Panc1 (cell line): ENCODE measurements at regions not wholly inside any gene's neighbourhood (a gene's known extent, or its start where the extent isn't known, plus 50 kb on each side); places are given as distances from the start of the nearest gene placed in this dataset.

Experiments
- ATAC-seq: fragments of 200-7000 bp; cut with Tn5 transposase; 2 replicates; pipeline ENCODE4 v1.9.1; 2020; ENCODE audit warnings: mild to moderate bottlenecking, moderate library complexity
- BruUV-seq: library from RNA; stranded (reverse); fragments of 400-500 nt; replicated peaks from 2 replicates; lab custom pipeline; 2021; lab: Mats Ljungman, UMichigan
- CTCF ChIA-PET: fragments of 300-600 bp; sonication (Branson Sonifier 250); formaldehyde crosslinking; loops from one replicate; lab custom pipeline; 2022; ENCODE audit warnings: antibody characterized with exemption; lab: Charles Lee
- POLR2A ChIA-PET: fragments of 300-600 bp; sonication (Branson Sonifier 250); formaldehyde crosslinking; loops from one replicate; lab custom pipeline; 2022; ENCODE audit warnings: antibody characterized with exemption; lab: Charles Lee
- DNase-seq: peaks from one replicate; pipeline ENCODE4 v3.0.0-alpha.2; 2010; ENCODE audit warnings: low read depth, low spot score
- H3K27ac ChIP-seq: 2 replicates; pipeline ENCODE4 v1.5.1; 2011; ENCODE audit warnings: mild to moderate bottlenecking, low read length, inconsistent platforms
- H3K27me3 ChIP-seq: fragments of 200-500 bp; sonication (Bioruptor generic); 2 replicates; pipeline ENCODE4 v1.6.0; 2014; ENCODE audit warnings: low read length, inconsistent platforms; ENCODE audit not compliant: control insufficient read depth, insufficient read depth
- H3K36me3 ChIP-seq: fragments of 200-500 bp; sonication (Bioruptor generic); 2 replicates; pipeline ENCODE4 v1.5.1; 2014; ENCODE audit warnings: inconsistent platforms, mild to moderate bottlenecking, low read length, moderate library complexity; ENCODE audit not compliant: control insufficient read depth, insufficient read depth
- H3K4me1 ChIP-seq: 2 replicates; pipeline ENCODE4 v1.5.1; 2011; ENCODE audit warnings: inconsistent platforms, mild to moderate bottlenecking, low read length, moderate library complexity; ENCODE audit not compliant: control insufficient read depth, insufficient read depth
- H3K4me3 ChIP-seq, 2 experiments: 2 replicates each; pipeline ENCODE4 v1.5.1; 2011 to 2012; ENCODE audit warnings: low read depth in 2 of 2, low read length in 2 of 2, mild to moderate bottlenecking in 2 of 2, inconsistent platforms in 1 of 2, moderate library complexity in 1 of 2
- H3K9me3 ChIP-seq: fragments of 200-500 bp; sonication (Bioruptor generic); 2 replicates; pipeline ENCODE4 v1.5.1; 2014; ENCODE audit warnings: low read depth, mild to moderate bottlenecking, inconsistent platforms, low read length, moderate library complexity; ENCODE audit not compliant: control insufficient read depth, insufficient read depth
- POLR2AphosphoS5 ChIP-seq: IDR thresholded peaks from 2 replicates; pipeline ENCODE4 v1.6.1; 2012; ENCODE audit warnings: mild to moderate bottlenecking, low read depth, low read length, moderate library complexity
- SIN3A ChIP-seq: IDR thresholded peaks from 2 replicates; pipeline ENCODE4 v1.6.1; 2012; ENCODE audit warnings: low read depth, mild to moderate bottlenecking, low read length, moderate library complexity, borderline replicate concordance; ENCODE audit not compliant: insufficient read depth
- TCF7L2 ChIP-seq: IDR thresholded peaks from 2 replicates; pipeline ENCODE4 v1.6.1; 2011; ENCODE audit warnings: mild to moderate bottlenecking, low read depth, low read length, inconsistent platforms
- in situ Hi-C: cut with HindIII; loops from 2 replicates; pipeline ENCODE4 v1.10.0; 2016; ENCODE audit warnings: low sequenced_read_pairs, low pct_unique_long_range_greater_than_20kb
- intact Hi-C: fragments of 100-400 bp; cut with micrococcal nuclease; formaldehyde crosslinking; loops from one replicate; pipeline ENCODE4 v1.10.0; 2022; ENCODE audit not compliant: unreplicated experiment
- TF ChIP-seq, protein P1 (sequence below): fragments of 450-650 bp; IDR thresholded peaks from 2 replicates; pipeline ENCODE4 v1.5.1; 2017; ENCODE audit warnings: mild to moderate bottlenecking
- TF ChIP-seq, protein P2 (sequence below), 2 experiments: IDR thresholded peaks; 2 replicates each; pipeline ENCODE4 v1.6.1; 2011 to 2012; ENCODE audit warnings: low read depth in 2 of 2, control low read depth in 1 of 2, low read length in 1 of 2, mild to moderate bottlenecking in 1 of 2, moderate library complexity in 1 of 2; ENCODE audit not compliant: insufficient read depth in 1 of 2

DNA sequence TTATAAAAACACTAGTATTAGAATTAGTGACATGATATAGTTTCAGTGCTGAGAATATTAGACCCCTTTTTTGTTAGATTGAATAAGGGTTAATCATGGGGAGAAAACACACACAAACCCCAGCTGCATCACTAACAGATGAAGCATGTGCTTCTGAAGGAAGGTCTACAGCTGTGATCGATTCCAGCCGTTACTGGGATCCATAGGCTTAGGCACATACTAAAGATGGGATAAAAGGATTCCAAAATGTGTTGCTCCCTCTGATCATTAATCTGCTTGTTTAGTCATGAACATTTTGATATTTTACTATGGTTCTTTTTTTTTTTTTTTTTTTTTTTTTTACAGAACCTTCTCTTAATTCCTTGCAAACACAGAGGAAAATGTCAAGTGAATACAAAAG, 1591.3 kb downstream of the EFNB2 start:
- H3K9me3 ChIP-seq, result no peaks in the 10 kb centered on the region
- no peaks in the 10 kb centered on the region for H3K36me3 ChIP-seq
- H3K4me3 ChIP-seq, result no peak overlapping the region
- ATAC-seq (no peak), DNase-seq (no peak)
- BruUV-seq, result no TSS peak
- in situ Hi-C loops (no loop called here), intact Hi-C loops (no loop called here)
- ChIA-PET POLR2A (no interaction called here), CTCF (no interaction called here)
- no peaks in the 10 kb centered on the region for H3K27me3 ChIP-seq
- TF ChIP-seq, protein P1, sequence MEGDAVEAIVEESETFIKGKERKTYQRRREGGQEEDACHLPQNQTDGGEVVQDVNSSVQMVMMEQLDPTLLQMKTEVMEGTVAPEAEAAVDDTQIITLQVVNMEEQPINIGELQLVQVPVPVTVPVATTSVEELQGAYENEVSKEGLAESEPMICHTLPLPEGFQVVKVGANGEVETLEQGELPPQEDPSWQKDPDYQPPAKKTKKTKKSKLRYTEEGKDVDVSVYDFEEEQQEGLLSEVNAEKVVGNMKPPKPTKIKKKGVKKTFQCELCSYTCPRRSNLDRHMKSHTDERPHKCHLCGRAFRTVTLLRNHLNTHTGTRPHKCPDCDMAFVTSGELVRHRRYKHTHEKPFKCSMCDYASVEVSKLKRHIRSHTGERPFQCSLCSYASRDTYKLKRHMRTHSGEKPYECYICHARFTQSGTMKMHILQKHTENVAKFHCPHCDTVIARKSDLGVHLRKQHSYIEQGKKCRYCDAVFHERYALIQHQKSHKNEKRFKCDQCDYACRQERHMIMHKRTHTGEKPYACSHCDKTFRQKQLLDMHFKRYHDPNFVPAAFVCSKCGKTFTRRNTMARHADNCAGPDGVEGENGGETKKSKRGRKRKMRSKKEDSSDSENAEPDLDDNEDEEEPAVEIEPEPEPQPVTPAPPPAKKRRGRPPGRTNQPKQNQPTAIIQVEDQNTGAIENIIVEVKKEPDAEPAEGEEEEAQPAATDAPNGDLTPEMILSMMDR, result no peak
- TF ChIP-seq POLR2AphosphoS5 (no peak), TCF7L2 (no peak), SIN3A (no peak)
- TF ChIP-seq, protein P2, sequence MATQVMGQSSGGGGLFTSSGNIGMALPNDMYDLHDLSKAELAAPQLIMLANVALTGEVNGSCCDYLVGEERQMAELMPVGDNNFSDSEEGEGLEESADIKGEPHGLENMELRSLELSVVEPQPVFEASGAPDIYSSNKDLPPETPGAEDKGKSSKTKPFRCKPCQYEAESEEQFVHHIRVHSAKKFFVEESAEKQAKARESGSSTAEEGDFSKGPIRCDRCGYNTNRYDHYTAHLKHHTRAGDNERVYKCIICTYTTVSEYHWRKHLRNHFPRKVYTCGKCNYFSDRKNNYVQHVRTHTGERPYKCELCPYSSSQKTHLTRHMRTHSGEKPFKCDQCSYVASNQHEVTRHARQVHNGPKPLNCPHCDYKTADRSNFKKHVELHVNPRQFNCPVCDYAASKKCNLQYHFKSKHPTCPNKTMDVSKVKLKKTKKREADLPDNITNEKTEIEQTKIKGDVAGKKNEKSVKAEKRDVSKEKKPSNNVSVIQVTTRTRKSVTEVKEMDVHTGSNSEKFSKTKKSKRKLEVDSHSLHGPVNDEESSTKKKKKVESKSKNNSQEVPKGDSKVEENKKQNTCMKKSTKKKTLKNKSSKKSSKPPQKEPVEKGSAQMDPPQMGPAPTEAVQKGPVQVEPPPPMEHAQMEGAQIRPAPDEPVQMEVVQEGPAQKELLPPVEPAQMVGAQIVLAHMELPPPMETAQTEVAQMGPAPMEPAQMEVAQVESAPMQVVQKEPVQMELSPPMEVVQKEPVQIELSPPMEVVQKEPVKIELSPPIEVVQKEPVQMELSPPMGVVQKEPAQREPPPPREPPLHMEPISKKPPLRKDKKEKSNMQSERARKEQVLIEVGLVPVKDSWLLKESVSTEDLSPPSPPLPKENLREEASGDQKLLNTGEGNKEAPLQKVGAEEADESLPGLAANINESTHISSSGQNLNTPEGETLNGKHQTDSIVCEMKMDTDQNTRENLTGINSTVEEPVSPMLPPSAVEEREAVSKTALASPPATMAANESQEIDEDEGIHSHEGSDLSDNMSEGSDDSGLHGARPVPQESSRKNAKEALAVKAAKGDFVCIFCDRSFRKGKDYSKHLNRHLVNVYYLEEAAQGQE (IDR thresholded peaks at IDR 0.05; ENCODE audit: insufficient read depth in 1 of 2, low read depth in 2 of 2, low read length in 1 of 2), result no peak
- H3K4me1 ChIP-seq, result no peaks in the 10 kb centered on the region
- no peak overlapping the region for H3K27ac ChIP-seq

DNA sequence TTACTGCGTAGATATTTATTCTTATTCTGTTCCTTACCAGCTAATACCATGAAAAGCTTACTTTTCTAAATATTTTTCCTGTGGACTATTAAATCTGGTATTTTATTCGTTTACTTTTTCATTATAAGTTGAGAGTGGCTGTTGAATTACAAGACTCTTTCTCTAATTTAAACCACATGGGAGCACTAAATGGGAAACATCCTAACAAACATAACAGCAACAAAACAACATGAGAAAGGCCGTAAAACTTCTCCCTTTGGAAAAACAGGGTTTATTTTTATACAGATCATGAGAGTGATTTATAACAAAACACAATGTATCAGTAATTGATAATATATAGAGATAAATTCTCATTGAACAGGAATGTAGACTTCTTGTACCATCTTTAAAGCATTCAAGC, 1592.1 kb downstream of the EFNB2 start:
- Histone ChIP-seq H3K27me3 (no peaks in the 10 kb centered on the region), H3K36me3 (no peaks in the 10 kb centered on the region), H3K27ac (no peak overlapping the region), H3K4me1 (no peaks in the 10 kb centered on the region), H3K9me3 (no peaks in the 10 kb centered on the region), H3K4me3 (no peak overlapping the region)
- BruUV-seq, result no TSS peak
- ChIA-PET POLR2A (no interaction called here), CTCF (no interaction called here)
- in situ Hi-C loops (no loop called here), intact Hi-C loops (no loop called here)
- TF ChIP-seq SIN3A (no peak), POLR2AphosphoS5 (no peak)
- TF ChIP-seq, protein P2 (IDR thresholded peaks at IDR 0.05; ENCODE audit: insufficient read depth in 1 of 2, low read depth in 2 of 2, low read length in 1 of 2), result no peak
- TF ChIP-seq, protein P1, result no peak
- DNase-seq, result no peak
- ATAC-seq, result no peak
